ENCODE measurements at regions not wholly inside any gene's neighbourhood (a gene's known extent, or its start where the extent isn't known, plus 50 kb on each side); places are given as distances from the start of the nearest gene placed in this dataset.
"Not testable (repeated sequence)": the region's sequence is repeated elsewhere in the genome, so short reads cannot be mapped to it uniquely, and the experiment has no call there.

DNA sequence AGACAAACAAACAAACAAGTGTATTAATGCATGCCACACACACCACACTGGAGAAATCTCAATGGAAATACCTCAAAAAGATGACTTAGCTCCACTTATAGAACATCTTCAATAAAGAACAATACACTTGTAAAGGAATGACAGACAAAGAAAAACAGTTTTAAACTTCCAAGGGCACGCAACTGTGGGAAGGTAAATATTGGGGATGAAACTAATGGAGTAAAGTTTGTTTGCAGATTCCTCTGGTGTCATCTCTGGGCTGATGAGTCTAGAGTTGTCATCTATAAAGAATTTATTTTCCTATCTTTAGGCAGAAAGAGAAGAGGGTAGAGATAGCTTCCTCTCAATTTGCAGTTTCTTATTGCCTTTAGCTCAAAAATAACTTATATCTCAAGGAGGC is 144.0 kb upstream of the ZC3H15 start:
- DNase-seq (ENCODE audit: insufficient read length, low spot score) (no peak), FAIRE-seq (no peak)
- no peak for TF ChIP-seq POLR2A (IDR thresholded peaks at IDR 0.05; ENCODE audit: low read depth, low read length)

DNA sequence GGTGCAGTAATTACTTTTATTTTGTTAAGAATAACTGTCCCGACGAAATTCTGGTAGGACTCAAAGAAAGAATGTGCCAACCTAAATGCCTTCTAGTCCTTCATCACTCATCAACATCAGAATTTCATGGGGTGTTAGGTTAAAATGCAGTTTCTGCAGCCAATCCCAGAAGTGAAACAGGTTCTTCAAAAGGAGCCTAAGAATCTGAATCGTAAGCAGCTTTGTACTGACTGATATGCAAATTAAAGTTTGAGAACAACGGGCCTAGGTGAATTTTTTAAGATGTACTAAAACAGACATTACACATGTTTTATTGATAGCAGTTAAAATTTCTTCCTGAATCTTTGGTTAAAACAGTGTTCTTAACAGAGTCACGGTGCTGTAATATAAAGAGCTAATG is 140.3 kb upstream of the ZC3H15 start:
- TF ChIP-seq POLR2A (IDR thresholded peaks at IDR 0.05; ENCODE audit: low read depth, low read length) = no peak
- no peak for FAIRE-seq
- DNase-seq (ENCODE audit: insufficient read length, low spot score) = no peak

DNA sequence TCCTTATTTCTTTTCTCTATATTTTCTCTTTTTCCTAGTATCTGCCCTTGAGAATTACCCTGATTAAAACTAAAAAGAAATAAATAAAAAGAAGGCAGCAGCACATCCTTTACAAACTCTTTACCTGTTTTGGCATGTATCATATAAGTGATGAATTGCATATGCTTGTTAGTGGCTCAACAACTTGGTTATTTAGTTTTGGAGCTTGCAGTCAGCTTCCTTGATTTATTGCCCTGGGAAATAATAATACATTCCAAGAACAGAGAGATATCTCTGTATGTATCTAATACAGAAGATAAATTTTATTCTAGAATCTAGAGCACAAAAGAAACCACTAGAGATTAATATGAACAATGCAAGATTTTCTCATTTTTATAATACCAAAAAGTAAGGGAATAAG is 139.8 kb upstream of the ZC3H15 start:
- FAIRE-seq (no peak), DNase-seq (ENCODE audit: insufficient read length, low spot score) (no peak)
- TF ChIP-seq POLR2A (IDR thresholded peaks at IDR 0.05; ENCODE audit: low read depth, low read length) = no peak

- no peak for TF ChIP-seq POLR2A (IDR thresholded peaks at IDR 0.05; ENCODE audit: low read depth, low read length)
- FAIRE-seq (peak; percentile 15), DNase-seq (ENCODE audit: insufficient read length, low spot score) (no peak)
Measured at GRCh38 chr2:186347472-186347871, 138.6 kb upstream of the ZC3H15 start.

- peak; percentile 30 for FAIRE-seq
- no peak for DNase-seq (ENCODE audit: insufficient read length, low spot score)
- no peak for TF ChIP-seq POLR2A (IDR thresholded peaks at IDR 0.05; ENCODE audit: low read depth, low read length)
Measured at GRCh38 chr2:186348200-186348599, 137.9 kb upstream of the ZC3H15 start.

GRCh38 chr2:186349508-186349907 is 136.6 kb upstream of the ZC3H15 start:
- no peak for TF ChIP-seq POLR2A (IDR thresholded peaks at IDR 0.05; ENCODE audit: low read depth, low read length)
- DNase-seq (ENCODE audit: insufficient read length, low spot score) = peak; percentile 15
- peak; percentile 87 for FAIRE-seq

- FAIRE-seq = not testable (repeated sequence)
Measured at GRCh38 chr2:186354160-186354559, 131.9 kb upstream of the ZC3H15 start.

DNA sequence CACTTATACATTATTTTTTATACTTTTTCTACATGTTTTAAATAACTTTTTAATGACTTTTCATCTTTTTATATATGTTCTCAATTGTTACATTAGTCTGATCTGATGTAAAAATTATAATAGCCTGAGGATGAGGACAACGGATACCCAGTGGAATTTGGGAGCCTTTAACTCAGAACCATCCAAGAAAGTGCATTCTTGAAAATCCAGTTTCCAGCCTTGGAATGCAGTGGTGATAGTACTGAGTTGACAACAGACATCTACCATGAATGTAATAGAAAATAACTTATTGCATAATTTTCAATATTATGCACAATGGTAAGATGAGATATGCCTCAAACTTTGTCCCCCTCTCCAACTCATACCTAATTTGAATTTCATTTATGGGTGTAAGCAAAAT is 120.7 kb upstream of the ZC3H15 start:
- FAIRE-seq (no peak), DNase-seq (ENCODE audit: insufficient read length, low spot score) (no peak)
- TF ChIP-seq POLR2A (IDR thresholded peaks at IDR 0.05; ENCODE audit: low read depth, low read length) = no peak

More at GRCh38 chr2:186354160-186354559, 131.9 kb upstream of the ZC3H15 start:
- DNase-seq (ENCODE audit: insufficient read length, low spot score) = not testable (repeated sequence)

GRCh38 chr2:186379052-186379451 is 107.0 kb upstream of the ZC3H15 start:
- no peak for DNase-seq (ENCODE audit: insufficient read length, low spot score)
- TF ChIP-seq POLR2A (IDR thresholded peaks at IDR 0.05; ENCODE audit: low read depth, low read length) = no peak
- FAIRE-seq = no peak

- TF ChIP-seq POLR2A (IDR thresholded peaks at IDR 0.05; ENCODE audit: low read depth, low read length) = no peak
- FAIRE-seq (no peak), DNase-seq (ENCODE audit: insufficient read length, low spot score) (no peak)
Measured at GRCh38 chr2:186380805-186381204, 105.3 kb upstream of the ZC3H15 start.

DNA sequence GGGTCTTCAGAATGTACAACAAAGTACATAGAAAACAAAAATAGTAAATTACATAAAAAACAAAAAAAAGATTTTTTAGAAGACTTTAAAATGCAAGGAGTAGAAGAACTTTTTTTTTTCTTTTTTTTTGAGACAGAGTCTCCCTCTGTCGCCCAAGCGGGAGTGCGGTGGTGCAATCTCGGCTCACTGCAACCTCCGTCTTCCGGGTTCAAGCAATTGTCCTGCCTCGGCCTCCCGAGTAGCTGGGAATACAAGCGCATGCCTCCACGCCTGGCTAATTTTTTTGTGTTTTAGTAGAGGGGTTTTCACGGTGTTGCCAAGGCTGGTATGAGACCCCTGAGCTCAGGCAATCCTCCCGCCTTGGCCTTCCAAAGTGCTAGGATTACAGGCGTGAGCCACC is 104.5 kb upstream of the ZC3H15 start:
- DNase-seq (ENCODE audit: insufficient read length, low spot score) (no peak), FAIRE-seq (no peak)
- TF ChIP-seq POLR2A (IDR thresholded peaks at IDR 0.05; ENCODE audit: low read depth, low read length) = no peak

GRCh38 chr2:186382932-186383331 is 103.1 kb upstream of the ZC3H15 start:
- no peak for FAIRE-seq
- no peak for DNase-seq (ENCODE audit: insufficient read length, low spot score)
- no peak for TF ChIP-seq POLR2A (IDR thresholded peaks at IDR 0.05; ENCODE audit: low read depth, low read length)

DNA sequence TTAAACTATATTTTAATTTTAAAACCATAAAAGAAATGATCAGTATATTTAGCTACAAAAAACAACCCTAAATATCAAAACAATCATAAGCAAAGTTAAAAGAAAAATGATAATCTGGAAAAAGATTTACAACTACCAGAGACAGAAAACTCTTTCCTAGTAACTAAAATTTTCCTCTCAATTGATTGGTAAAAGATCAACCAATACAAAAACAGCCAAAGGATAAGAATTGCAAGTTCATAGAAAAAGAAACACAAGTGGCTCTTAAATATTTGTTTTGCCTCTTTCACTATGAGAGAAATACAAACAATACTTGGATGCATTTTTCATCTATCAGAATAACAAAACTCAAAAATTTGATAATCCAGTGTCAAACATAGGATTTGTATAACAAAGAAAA is 101.8 kb upstream of the ZC3H15 start:
- DNase-seq (ENCODE audit: insufficient read length, low spot score) = no peak
- FAIRE-seq = no peak

DNA sequence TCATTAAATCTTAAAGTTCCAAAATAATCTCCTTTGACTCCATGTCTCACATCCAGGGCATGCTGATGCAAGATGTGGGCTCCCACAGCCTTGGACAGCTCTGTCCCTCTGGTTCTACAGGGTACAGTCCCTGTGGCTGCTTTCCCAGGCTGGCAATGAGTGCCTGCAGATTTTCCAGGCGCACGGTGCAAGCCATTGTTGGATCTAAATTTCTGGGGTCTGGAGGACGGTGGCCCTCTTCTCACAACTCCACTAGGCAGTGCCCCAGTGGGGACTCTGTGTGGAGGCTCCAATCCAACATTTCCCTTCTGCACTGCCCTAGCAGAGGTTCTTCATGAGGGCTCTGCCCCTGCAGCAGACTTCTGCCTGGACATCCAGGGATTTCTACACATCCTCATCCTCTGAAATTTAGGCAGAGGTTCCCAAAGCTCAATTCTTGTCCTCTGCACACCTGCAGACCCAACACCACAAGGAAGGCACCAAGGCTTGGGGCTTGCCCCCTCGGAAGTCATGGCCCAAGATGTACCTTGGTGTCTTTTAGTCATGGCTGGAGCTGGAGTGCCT is 100.3 kb upstream of the ZC3H15 start:
- DNase-seq (ENCODE audit: insufficient read length, low spot score); FAIRE-seq: not testable (repeated sequence)

More for the DNA sequence above, 101.8 kb upstream of the ZC3H15 start:
- no peak for TF ChIP-seq POLR2A (IDR thresholded peaks at IDR 0.05; ENCODE audit: low read depth, low read length)

DNA sequence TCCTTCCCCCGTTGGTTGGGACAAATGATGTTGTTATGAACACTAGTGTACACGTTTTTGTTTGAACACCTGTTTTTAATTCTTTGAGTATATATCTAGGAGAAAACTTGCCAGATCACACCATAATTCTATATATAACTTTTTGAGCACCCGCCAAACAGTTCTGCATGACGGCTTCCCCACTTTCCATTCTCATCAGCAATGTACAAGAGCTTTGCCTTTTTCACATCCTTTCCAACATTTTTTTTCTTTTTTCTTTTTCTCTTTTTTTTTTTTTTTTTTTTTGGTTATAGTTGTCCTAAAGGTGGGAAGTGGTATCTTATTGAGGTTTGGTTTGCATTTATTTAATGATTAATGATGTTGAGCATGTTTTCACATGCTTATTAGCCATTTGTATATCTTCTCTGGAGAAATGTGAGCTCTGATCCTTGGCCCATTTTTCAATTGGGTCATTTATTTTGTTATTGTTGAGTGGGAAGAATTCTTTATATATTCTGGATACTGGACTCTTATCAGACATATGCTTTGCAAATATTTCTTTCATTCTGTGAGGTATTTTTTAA is 86.9 kb upstream of the ZC3H15 start:
- DNase-seq (ENCODE audit: insufficient read length, low spot score) = no peak
- no peak for FAIRE-seq
- no peak for TF ChIP-seq POLR2A (IDR thresholded peaks at IDR 0.05; ENCODE audit: low read depth, low read length)

DNA sequence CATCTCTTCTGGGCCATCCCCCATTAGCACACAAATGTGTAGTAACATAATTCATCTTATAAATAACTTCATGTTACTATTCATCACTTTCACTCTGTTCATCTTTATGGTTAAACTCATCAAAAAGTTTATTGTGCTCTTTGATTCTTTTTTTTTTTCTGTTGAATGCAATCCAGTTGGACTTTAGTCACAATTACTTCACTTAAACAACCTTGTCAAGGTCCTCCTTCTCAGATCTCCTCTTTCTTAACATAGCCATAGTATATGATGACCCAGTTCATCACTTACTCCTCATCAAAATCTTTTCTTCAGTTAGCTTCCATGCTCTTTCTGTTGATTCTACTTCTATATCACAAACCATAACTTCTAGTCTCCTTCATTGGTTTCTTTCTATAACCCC is 80.2 kb upstream of the ZC3H15 start:
- no peak for TF ChIP-seq POLR2A (IDR thresholded peaks at IDR 0.05; ENCODE audit: low read depth, low read length)
- no peak for DNase-seq (ENCODE audit: insufficient read length, low spot score)
- FAIRE-seq = no peak
